CMK (cell line): ENCODE measurements at regions not wholly inside any gene's neighbourhood (a gene's known extent, or its start where the extent isn't known, plus 50 kb on each side); places are given as distances from the start of the nearest gene placed in this dataset.

ENCODE experiments used
- DNase-seq: peaks from one replicate; pipeline ENCODE4 v3.0.0-alpha.2; 2010; ENCODE audit warnings: low read depth

GRCh38 chr4:85393201-85393600, 81.7 kb upstream of the ARHGAP24 start:
- no peak for DNase-seq

GRCh38 chr4:85398276-85398675, 76.7 kb upstream of the ARHGAP24 start:
- no peak for DNase-seq

GRCh38 chr4:85399270-85399669, 75.7 kb upstream of the ARHGAP24 start:
- no peak for DNase-seq

- DNase-seq, result no peak
Observed at GRCh38 chr4:85402371-85402770, 72.6 kb upstream of the ARHGAP24 start.

GRCh38 chr4:85406185-85406584, 68.8 kb upstream of the ARHGAP24 start:
- no peak for DNase-seq

DNA sequence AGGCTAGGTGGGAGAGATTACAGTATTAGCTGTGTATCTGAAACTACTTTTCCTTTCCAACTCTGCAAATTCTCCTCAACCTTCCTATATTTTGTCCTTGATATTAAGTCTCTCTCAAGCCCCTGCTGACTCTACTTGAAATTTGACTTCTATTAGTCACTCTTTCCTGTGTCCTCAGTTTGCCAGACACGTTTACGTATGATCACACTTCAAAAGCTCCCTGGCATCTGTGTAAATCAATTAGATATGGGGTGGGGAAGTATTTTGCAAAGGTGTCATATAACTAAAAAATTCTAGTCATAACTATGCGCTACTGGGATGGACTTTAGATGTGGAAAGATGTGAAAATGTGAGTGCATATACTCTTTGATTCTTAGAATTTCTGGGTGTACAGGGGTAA, 67.4 kb upstream of the ARHGAP24 start:
- no peak for DNase-seq

DNA sequence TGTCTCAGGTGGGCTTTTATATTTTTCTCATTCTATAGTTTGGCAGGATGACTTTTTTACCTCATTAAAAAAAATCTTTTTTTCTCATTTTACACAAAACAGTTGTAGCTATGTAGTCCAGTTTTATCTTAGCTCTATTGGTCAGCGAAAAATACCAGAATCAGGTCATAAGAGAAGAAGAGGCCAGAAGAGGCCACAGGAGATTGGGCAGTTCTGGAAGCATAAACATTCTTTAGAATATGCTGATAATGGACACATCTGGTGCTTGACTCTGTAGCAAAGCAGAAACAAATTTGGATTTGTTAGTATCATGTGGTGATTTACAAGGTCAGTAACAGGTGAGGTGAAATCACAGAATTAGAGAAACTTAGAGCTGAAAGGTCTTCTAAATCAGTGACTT, 66.6 kb upstream of the ARHGAP24 start:
- DNase-seq, result no peak

DNA sequence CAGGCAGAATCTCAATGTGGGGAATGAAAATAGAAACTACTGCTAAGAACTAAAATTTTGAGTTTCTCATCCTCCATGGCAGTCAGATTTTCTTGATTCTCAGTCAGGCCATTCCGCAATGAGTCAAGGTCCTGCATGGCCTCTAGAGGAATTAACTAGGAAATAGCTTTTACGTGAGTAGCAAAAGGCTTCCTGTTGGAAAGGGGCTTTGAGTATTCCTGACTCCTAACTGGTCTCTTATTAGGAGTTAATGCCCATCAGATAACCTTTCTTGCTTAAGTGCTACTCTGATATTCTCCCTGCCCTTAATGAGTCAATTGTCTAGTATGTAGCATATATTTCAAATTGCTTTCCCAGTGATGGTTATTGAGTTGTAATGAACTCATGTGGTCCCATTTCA, 65.7 kb upstream of the ARHGAP24 start:
- DNase-seq, result no peak

DNA sequence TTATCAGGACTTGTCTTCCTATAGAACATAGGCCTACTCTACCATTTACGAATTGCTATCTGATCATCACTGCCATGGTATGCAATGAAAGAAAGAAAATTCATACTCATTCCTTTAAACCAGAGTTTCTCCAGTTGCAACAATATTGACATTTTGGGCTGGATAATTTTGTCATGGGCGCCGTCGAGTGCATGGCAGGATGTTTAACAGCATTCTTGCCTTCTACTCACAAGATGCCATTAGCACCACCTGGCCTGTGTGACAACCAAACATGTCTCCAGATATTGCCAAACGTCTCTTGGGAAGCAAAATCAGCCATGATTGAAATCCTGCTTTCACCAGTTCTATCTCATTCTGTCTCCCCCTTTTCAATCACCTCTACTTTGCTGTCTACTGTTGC, 63.6 kb upstream of the ARHGAP24 start:
- no peak for DNase-seq

DNA sequence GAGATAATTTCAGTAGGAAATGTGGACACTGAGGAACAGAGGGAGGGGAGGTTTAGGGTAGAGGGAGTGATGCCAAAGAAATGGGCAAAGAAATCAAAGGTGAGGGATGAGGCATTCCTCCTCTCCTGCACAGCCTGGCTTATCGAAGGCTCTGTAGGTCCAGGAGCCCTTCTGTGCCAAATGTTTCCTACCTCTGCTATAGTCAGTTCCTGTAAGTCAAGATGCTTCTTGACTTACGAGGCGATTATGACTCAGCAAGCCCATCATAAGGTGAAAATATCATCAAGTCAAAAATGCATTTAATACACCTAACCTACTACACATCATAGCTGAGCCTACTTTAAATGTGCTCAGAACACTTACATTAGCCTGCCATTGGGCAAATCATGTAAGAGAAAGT, 60.0 kb upstream of the ARHGAP24 start:
- no peak for DNase-seq

GRCh38 chr4:85416094-85416493, 58.9 kb upstream of the ARHGAP24 start:
- no peak for DNase-seq

DNA sequence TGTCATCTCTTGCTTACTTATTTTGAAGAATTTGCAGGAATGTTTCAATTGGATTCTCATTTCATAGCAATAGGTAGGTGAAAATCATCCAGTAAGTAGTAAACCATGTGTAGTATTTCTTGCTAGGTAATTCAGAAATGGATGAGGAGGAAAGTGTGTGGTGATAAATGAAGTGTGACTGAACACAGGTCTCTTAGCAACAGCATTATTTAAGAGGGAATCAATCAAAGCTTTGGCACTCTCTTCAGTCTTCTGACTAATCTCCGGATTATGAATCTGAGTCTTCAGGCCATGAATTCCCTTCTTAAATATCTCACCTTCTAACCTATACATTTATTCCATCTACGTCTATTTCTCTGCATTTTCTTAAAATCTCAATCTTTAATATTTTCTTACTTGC, 55.8 kb upstream of the ARHGAP24 start:
- no peak for DNase-seq

DNA sequence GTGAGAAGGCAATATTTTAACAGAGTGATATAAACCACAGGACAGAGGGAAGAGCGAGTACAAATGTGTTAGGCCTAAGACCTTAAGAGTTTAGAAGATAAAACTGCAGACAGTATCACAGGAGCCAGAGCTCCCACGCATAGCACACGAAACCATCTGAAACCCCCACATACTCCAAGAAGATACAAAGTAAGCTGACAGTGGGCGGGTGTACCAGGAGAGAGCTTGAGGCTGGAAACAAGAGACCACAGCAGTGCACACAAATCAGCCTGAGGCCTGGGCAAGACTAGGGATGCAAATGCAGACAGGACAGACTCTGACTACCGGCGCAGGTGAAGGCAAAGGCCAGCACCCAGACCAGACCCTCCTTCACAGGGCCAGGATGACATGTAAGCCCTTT, 54.1 kb upstream of the ARHGAP24 start:
- DNase-seq, result no peak

DNA sequence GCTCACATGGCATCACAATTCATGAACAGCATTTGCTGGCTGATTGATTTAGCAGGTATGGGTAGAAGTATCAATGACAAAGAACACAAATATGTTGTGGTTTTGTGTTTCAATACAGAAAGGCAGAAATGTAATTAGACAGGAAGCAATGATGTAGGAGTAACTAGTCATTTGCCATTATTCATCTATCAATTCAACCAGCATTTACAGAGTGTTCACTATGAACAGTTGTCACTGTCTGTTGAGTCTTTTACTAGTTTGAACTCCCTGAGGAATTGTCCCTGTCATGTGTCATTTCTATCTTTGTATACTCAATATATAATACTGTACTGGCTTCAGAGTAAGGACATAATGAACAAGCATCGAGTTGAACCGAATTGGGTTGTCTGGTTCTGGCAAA, 51.5 kb upstream of the ARHGAP24 start:
- DNase-seq, result no peak
